MM.1S (cell line): ENCODE measurements at regions not wholly inside any gene's neighbourhood (a gene's known extent, or its start where the extent isn't known, plus 50 kb on each side); places are given as distances from the start of the nearest gene placed in this dataset.

ENCODE experiments used
- DNase-seq: peaks from one replicate; pipeline ENCODE4 v3.0.0-alpha.2; 2015
- H2AFZ ChIP-seq: fragments of 300-600 bp; sonication (generic); 2 replicates; pipeline ENCODE4 v1.6.0; 2016; ENCODE audit warnings: antibody characterized with exemption, low read length
- H3F3A ChIP-seq: fragments of 300-600 bp; sonication (generic); 2 replicates; pipeline ENCODE4 v1.6.1; 2016; ENCODE audit warnings: mild to moderate bottlenecking, antibody characterized with exemption, low read length, moderate library complexity, mixed read lengths; ENCODE audit not compliant: insufficient read depth
- H3K27ac ChIP-seq: fragments of 300-600 bp; sonication (generic); 2 replicates; pipeline ENCODE4 v1.5.1; 2016; ENCODE audit warnings: mild to moderate bottlenecking, low read length
- H3K27me3 ChIP-seq: fragments of 300-600 bp; sonication (generic); replicated peaks from 2 replicates; pipeline ENCODE4 v1.6.0; 2016; ENCODE audit warnings: low read length; ENCODE audit not compliant: insufficient read depth
- H3K36me3 ChIP-seq: fragments of 300-600 bp; sonication (generic); replicated peaks from 2 replicates; pipeline ENCODE4 v1.6.1; 2016; ENCODE audit warnings: mild to moderate bottlenecking, low read length, mixed read lengths; ENCODE audit not compliant: insufficient read depth
- H3K4me1 ChIP-seq: fragments of 300-600 bp; sonication (generic); 2 replicates; pipeline ENCODE4 v1.6.1; 2016; ENCODE audit warnings: low read length, mixed read lengths
- H3K4me2 ChIP-seq: fragments of 300-600 bp; sonication (generic); 2 replicates; pipeline ENCODE4 v1.6.0; 2016; ENCODE audit warnings: low read depth, low read length
- H3K4me3 ChIP-seq: fragments of 300-600 bp; sonication (generic); 2 replicates; pipeline ENCODE4 v1.5.1; 2016; ENCODE audit warnings: low read length, mixed read lengths
- H3K79me2 ChIP-seq: fragments of 300-600 bp; sonication (generic); 2 replicates; pipeline ENCODE4 v1.6.1; 2016; ENCODE audit warnings: mixed run types, low read length, mixed read lengths
- H3K9ac ChIP-seq: fragments of 300-600 bp; sonication (generic); 2 replicates; pipeline ENCODE4 v1.6.1; 2016; ENCODE audit warnings: low read length, mixed read lengths
- H3K9me2 ChIP-seq: fragments of 300-600 bp; sonication (generic); replicated peaks from 2 replicates; pipeline ENCODE4 v1.6.1; 2016; ENCODE audit warnings: mild to moderate bottlenecking, low read length, mixed read lengths; ENCODE audit not compliant: insufficient read depth
- H3K9me3 ChIP-seq: fragments of 300-600 bp; sonication (generic); replicated peaks from 2 replicates; pipeline ENCODE4 v1.6.1; 2016; ENCODE audit warnings: mild to moderate bottlenecking, low read length, mixed read lengths; ENCODE audit not compliant: insufficient read depth
- H4K20me1 ChIP-seq: fragments of 300-600 bp; sonication (generic); 2 replicates; pipeline ENCODE4 v1.6.1; 2016; ENCODE audit warnings: mild to moderate bottlenecking, low read length, moderate library complexity, mixed read lengths; ENCODE audit not compliant: insufficient read depth
- EZH2 ChIP-seq: fragments of 300-600 bp; sonication (generic); optimal IDR thresholded peaks from 2 replicates; pipeline ENCODE3; 2017; ENCODE audit warnings: low read depth, mild to moderate bottlenecking, antibody characterized with exemption, low read length, mixed read lengths
- EZH2phosphoT487 ChIP-seq: fragments of 300-600 bp; sonication (generic); IDR thresholded peaks from 2 replicates; pipeline ENCODE4 v1.6.1; 2018; ENCODE audit warnings: antibody characterized with exemption, low read length
- TF ChIP-seq, protein P1 (sequence below): fragments of 300-600 bp; sonication (generic); IDR thresholded peaks from 2 replicates; pipeline ENCODE4 v1.5.1; 2016; ENCODE audit warnings: antibody characterized with exemption, low read length, mixed read lengths

DNA sequence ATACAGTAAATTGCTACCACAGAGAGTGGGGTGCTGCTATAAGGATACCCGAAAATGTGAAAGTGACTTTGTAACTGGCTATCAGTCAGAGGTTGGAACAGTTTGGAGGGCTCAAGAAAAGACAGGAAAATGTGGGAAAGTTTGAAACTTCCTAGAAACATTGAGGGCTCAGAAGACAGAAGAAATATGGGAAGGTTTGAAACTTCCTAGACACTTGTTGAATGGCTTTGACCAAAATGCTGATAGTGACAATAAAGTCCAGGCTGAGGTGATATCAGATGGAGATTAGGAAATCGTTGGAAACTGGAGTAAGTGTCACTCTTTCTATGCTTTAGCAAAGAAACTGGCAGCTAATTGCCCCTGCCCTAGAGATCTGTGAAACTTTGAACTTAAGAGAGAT, 1158.6 kb upstream of the CDH6 start:
- Histone ChIP-seq H3K27me3 (no peaks in the 10 kb centered on the region), H3K27ac (no peak overlapping the region), H2AFZ (no peak overlapping the region), H3K9me2 (no peaks in the 10 kb centered on the region), H3K9ac (no peak overlapping the region), H3K36me3 (no peaks in the 10 kb centered on the region), H3K79me2 (no peaks in the 10 kb centered on the region), H3F3A (no peaks in the 10 kb centered on the region), H3K4me3 (no peak overlapping the region), H4K20me1 (no peaks in the 10 kb centered on the region), H3K9me3 (no peaks in the 10 kb centered on the region), H3K4me2 (no peak overlapping the region), H3K4me1 (no peaks in the 10 kb centered on the region)
- DNase-seq, result no peak
- TF ChIP-seq EZH2 (no peak), EZH2phosphoT487 (no peak)
- TF ChIP-seq, protein P1, sequence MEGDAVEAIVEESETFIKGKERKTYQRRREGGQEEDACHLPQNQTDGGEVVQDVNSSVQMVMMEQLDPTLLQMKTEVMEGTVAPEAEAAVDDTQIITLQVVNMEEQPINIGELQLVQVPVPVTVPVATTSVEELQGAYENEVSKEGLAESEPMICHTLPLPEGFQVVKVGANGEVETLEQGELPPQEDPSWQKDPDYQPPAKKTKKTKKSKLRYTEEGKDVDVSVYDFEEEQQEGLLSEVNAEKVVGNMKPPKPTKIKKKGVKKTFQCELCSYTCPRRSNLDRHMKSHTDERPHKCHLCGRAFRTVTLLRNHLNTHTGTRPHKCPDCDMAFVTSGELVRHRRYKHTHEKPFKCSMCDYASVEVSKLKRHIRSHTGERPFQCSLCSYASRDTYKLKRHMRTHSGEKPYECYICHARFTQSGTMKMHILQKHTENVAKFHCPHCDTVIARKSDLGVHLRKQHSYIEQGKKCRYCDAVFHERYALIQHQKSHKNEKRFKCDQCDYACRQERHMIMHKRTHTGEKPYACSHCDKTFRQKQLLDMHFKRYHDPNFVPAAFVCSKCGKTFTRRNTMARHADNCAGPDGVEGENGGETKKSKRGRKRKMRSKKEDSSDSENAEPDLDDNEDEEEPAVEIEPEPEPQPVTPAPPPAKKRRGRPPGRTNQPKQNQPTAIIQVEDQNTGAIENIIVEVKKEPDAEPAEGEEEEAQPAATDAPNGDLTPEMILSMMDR, result no peak

DNA sequence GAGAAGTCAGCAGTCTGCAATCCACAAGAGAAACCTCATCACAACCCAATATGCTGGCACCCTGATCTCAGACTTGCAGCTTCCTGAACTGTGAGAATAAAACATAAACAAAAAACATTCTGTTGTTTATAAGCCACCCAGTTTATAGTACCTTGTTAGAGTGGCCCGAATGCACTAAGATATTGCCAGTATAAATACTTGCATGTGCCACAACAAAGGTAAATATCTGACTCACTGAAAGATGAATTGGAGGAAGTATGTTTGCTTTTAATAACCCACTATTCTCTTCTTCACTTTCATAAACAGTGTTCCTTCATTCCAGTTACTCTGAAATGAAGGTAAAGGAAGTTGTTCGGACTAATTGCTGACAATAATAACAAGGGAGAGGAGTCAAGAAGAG, 1163.4 kb upstream of the CDH6 start:
- Histone ChIP-seq H3K79me2 (no peaks in the 10 kb centered on the region), H3K9me3 (no peaks in the 10 kb centered on the region), H3K27ac (no peak overlapping the region), H3K4me2 (no peak overlapping the region), H3K9ac (no peak overlapping the region), H3K36me3 (no peaks in the 10 kb centered on the region), H3K4me1 (no peaks in the 10 kb centered on the region), H4K20me1 (no peaks in the 10 kb centered on the region), H3K9me2 (no peaks in the 10 kb centered on the region), H2AFZ (no peak overlapping the region), H3K4me3 (no peak overlapping the region), H3K27me3 (no peaks in the 10 kb centered on the region), H3F3A (no peaks in the 10 kb centered on the region)
- TF ChIP-seq EZH2phosphoT487 (no peak), EZH2 (no peak)
- TF ChIP-seq, protein P1, result no peak
- no peak for DNase-seq

DNA sequence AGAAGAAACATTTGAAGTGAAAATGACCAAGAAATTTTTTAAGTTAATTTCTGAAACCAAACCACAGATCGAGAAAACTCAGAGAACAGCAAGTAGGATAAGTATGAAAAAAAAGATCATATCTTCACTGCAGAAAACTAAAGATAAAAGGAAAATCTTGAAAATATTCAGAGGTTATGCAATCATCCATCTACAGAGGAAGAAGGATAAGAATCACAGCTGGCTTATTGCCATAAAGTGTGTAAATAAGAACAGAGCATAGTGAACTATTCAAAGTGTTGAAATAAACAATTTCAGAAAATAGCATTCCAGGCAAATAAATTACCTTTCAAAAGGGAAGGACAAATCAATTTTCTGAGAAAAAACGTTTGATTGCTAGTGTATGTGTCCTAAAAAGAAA, 1191.7 kb upstream of the CDH6 start:
- Histone ChIP-seq H3K4me2 (no peak overlapping the region), H3K9ac (no peak overlapping the region), H3K36me3 (no peaks in the 10 kb centered on the region), H3K79me2 (no peaks in the 10 kb centered on the region), H3K4me3 (no peak overlapping the region), H3K9me3 (no peaks in the 10 kb centered on the region), H2AFZ (no peak overlapping the region), H3K27ac (no peak overlapping the region), H3K9me2 (no peaks in the 10 kb centered on the region), H3K27me3 (no peaks in the 10 kb centered on the region), H3K4me1 (no peaks in the 10 kb centered on the region), H3F3A (no peaks in the 10 kb centered on the region), H4K20me1 (no peaks in the 10 kb centered on the region)
- TF ChIP-seq, protein P1, result no peak
- no peak for TF ChIP-seq EZH2
- DNase-seq, result no peak
